Prostate gland (tissue), 2 donors: ENCODE measurements at regions not wholly inside any gene's neighbourhood (a gene's known extent, or its start where the extent isn't known, plus 50 kb on each side); places are given as distances from the start of the nearest gene placed in this dataset.

Experiments used
- DNase-seq: peaks from one replicate; pipeline ENCODE4 v3.0.0-alpha.2; 2019; ENCODE audit warnings: low spot score
- H3K27ac ChIP-seq, 2 donors: fragments of 200-600 bp; sonication (generic); 2 replicates each; pipeline ENCODE4 v1.5.1; 2017 to 2019
- H3K27me3 ChIP-seq: fragments of 200-600 bp; sonication (generic); replicated peaks from 2 replicates; pipeline ENCODE4 v1.5.1; 2019; ENCODE audit not compliant: insufficient read depth
- H3K36me3 ChIP-seq, 2 donors: fragments of 200-600 bp; sonication (generic); 1 replicate in 1 of 2; 2 replicates in 1 of 2; pipeline versions ENCODE4 v1.5.1 to v1.8.1; 2017 to 2019
- H3K4me1 ChIP-seq: fragments of 200-600 bp; sonication (generic); replicated peaks from 2 replicates; pipeline ENCODE4 v1.5.1; 2019
- H3K4me3 ChIP-seq, 2 donors: fragments of 200-600 bp; sonication (generic); 2 replicates each; pipeline ENCODE4 v1.5.1; 2017 to 2019
- H3K9me3 ChIP-seq: fragments of 200-600 bp; sonication (generic); 2 replicates; pipeline ENCODE4 v1.5.1; 2017
- CTCF ChIP-seq, 4 experiments: fragments of 200-600 bp in 2 of 4; fragments of 450-650 bp in 2 of 4; sonication (generic) in 2 of 4; IDR thresholded peaks; 1 replicate in 3 of 4; 2 replicates in 1 of 4; pipeline ENCODE4 v1.5.1; 2016 to 2019; ENCODE audit warnings: antibody characterized with exemption in 4 of 4, mild to moderate bottlenecking in 2 of 4, moderate library complexity in 2 of 4
- POLR2A ChIP-seq: fragments of 450-650 bp; IDR thresholded peaks from one replicate; pipeline ENCODE4 v1.6.1; 2016; ENCODE audit warnings: antibody characterized with exemption, mild to moderate bottlenecking
- POLR2AphosphoS5 ChIP-seq: sonication (generic); formaldehyde crosslinking; IDR thresholded peaks from one replicate; pipeline ENCODE4 v1.6.1; 2017; ENCODE audit warnings: antibody characterized with exemption
- WGBS: methylation state at CpG from one replicate; pipeline ENCODE4 v1.1.5; 2018; 5-methylcytosine and 5-hydroxymethylcytosine counted together
- intact Hi-C: fragments of 100-400 bp; cut with DNase I; formaldehyde crosslinking; loops from one replicate; pipeline ENCODE4 v1.14.2; 2022

GRCh38 chr5:63055421-63055820 is 476.8 kb downstream of the LRRC70 start:
- Histone ChIP-seq H3K36me3 (no peaks in the 10 kb centered on the region), H3K27me3 (no peaks in the 10 kb centered on the region), H3K4me1 (no peaks in the 10 kb centered on the region), H3K27ac (no peak overlapping the region), H3K4me3 (no peak overlapping the region), H3K9me3 (no peaks in the 10 kb centered on the region)
- DNase-seq, result no peak
- TF ChIP-seq POLR2AphosphoS5, result no peak
- no peak for TF ChIP-seq CTCF (IDR thresholded peaks at IDR 0.05)
- TF ChIP-seq POLR2A, result no peak
- 47% methylated on average over 1 of the region's 1 CpG for WGBS
- intact Hi-C loops, result no loop called here

DNA sequence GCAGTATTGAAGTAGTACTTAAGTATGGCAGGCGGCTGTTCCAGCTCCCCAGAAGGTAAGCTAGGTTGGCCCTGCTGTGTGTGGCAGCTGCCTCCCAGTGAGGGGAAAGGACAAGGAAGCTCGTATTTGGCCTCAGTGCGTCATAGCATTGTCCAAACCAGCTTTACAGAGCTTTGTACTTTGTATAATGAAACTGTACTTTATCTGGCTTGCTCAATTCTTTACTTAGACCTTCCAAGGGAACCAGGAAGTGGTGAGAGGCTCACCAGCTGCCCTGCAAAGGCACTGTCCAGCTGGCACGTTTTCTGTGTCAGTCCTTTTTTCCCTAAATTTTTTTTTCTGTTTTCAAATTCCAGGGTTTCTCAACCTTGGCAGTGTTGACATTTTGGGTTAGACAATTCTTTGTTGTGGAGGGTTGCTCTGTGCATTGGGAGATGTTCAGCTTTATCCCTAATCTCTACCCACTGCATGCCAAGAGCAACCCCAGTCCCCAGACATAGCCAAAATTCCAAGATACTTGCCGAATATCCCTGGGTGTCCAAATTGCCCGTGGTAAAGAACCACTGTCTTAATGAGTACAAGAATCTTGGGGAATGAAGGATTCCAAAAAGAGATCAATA is 474.5 kb downstream of the LRRC70 start:
- TF ChIP-seq CTCF (IDR thresholded peaks at IDR 0.05), result no peak
- TF ChIP-seq POLR2AphosphoS5, result no peak
- TF ChIP-seq POLR2A, result no peak

GRCh38 chr5:63050916-63051315 is 472.3 kb downstream of the LRRC70 start:
- TF ChIP-seq CTCF (IDR thresholded peaks at IDR 0.05) (no peak), POLR2AphosphoS5 (no peak), POLR2A (no peak)
- intact Hi-C loops, result no loop called here
- DNase-seq, result no peak
- H3K4me3 ChIP-seq, result no peak overlapping the region
- no peaks in the 10 kb centered on the region for H3K4me1 ChIP-seq
- no peaks in the 10 kb centered on the region for H3K27me3 ChIP-seq
- 33% methylated on average over 2 of the region's 2 CpGs for WGBS
- H3K9me3 ChIP-seq, result no peaks in the 10 kb centered on the region
- H3K27ac ChIP-seq, result no peak overlapping the region
- no peaks in the 10 kb centered on the region for H3K36me3 ChIP-seq

More for the DNA sequence above, 474.5 kb downstream of the LRRC70 start:
- 63% methylated on average over 6 of the region's 6 CpGs for WGBS
- Histone ChIP-seq H3K27ac (no peak overlapping the region), H3K27me3 (no peaks in the 10 kb centered on the region), H3K4me3 (no peak overlapping the region), H3K9me3 (no peaks in the 10 kb centered on the region), H3K36me3 (no peaks in the 10 kb centered on the region), H3K4me1 (no peaks in the 10 kb centered on the region)
- intact Hi-C loops, result no loop called here
- no peak for DNase-seq

DNA sequence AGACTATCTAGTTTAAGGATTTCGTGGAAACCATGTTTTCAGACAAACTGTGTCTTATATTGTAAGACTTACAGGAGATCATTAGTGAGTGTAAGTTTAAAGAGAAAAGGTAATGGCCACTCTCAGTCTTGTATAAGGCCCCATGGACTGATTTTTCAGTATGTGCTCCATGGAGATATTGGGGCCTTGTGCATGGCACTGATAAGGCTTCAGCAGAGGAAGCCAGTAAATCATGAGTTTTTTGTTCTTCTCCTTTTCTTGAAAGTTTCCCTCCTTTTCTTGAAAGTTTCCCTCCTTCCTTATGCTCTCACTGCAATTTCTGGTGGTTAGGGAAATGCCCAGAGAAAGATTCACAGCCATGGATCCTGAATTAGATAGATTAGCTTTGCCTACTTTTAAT is 471.3 kb downstream of the LRRC70 start:
- DNase-seq, result no peak
- Histone ChIP-seq H3K27me3 (no peaks in the 10 kb centered on the region), H3K36me3 (no peaks in the 10 kb centered on the region), H3K4me3 (no peak overlapping the region), H3K27ac (no peak overlapping the region), H3K4me1 (no peaks in the 10 kb centered on the region), H3K9me3 (no peaks in the 10 kb centered on the region)
- no peak for TF ChIP-seq POLR2A
- no peak for TF ChIP-seq CTCF (IDR thresholded peaks at IDR 0.05)
- no peak for TF ChIP-seq POLR2AphosphoS5
- intact Hi-C loops, result no loop called here
- 89% methylated on average over 1 of the region's 1 CpG for WGBS

- DNase-seq, result no peak
- Histone ChIP-seq H3K27ac (no peak overlapping the region), H3K36me3 (no peaks in the 10 kb centered on the region), H3K27me3 (no peaks in the 10 kb centered on the region), H3K4me1 (no peaks in the 10 kb centered on the region), H3K4me3 (no peak overlapping the region), H3K9me3 (no peaks in the 10 kb centered on the region)
- WGBS, result 29% methylated on average over 2 of the region's 2 CpGs
- intact Hi-C loops, result no loop called here
- TF ChIP-seq CTCF (IDR thresholded peaks at IDR 0.05) (no peak), POLR2A (no peak), POLR2AphosphoS5 (no peak)
Observed at GRCh38 chr5:63043792-63044191, 465.2 kb downstream of the LRRC70 start.
